Tongue (tissue), 1 donor: ENCODE measurements at regions not wholly inside any gene's neighbourhood (a gene's known extent, or its start where the extent isn't known, plus 50 kb on each side); places are given as distances from the start of the nearest gene placed in this dataset.
"Not testable (repeated sequence)": the region's sequence is repeated elsewhere in the genome, so short reads cannot be mapped to it uniquely, and the experiment has no call there.

Experiments used
- DNase-seq: peaks from one replicate; pipeline ENCODE4 v3.0.0-alpha.2; 2015

DNA sequence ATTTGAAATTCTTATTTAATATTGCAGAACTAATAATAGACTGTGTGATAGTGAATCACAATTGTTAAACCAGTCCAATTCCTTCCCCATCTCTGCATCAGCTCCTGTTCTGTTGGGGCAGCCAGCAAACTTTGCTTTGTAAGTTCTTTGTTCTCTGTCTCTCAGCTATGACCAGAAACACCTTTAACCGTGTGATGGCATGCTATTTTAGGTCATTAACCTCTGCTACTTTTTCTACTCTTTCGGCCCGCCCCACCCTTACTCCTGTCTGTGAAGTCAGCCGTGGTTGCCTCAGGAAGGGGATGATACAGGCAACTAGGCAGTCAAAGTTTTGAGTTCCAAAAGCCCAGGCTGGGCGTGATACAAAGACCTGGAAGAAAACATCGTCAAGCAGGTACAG, 51.3 kb upstream of the EGFL6 start:
- no peak for DNase-seq

DNA sequence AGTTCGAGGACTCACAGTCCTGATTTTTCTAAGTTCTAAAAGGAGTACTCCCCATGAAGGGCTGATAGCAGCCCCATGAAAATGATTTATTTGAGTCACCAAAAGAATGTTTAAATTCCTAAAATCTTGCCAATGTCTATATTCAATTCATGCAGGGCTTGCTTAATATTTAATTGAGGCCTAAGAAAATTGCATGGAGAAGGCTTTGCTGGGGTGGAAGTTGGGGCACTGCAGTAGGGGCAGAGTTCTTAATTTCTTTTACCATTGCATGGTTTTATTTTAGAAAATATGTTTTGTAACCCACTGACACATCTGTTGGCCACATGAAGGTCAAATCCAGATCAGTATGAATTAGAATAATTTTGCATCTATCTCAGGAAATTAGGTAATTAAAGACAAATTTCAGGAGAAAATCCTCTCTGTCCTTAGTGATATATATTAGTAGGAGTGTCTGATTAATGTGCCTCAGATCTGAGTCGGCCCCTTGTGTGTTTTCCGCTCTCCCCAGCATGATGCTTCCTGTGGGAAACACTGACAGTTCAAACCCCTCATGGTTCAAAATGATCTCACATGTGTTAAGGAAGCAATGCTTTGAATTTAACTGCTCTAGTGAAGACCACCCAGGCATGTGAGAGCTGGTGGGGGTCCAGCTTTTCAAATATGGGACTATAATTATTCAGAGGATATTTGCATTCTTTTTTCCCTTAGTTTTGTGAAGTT, 54.0 kb upstream of the EGFL6 start:
- no peak for DNase-seq

DNA sequence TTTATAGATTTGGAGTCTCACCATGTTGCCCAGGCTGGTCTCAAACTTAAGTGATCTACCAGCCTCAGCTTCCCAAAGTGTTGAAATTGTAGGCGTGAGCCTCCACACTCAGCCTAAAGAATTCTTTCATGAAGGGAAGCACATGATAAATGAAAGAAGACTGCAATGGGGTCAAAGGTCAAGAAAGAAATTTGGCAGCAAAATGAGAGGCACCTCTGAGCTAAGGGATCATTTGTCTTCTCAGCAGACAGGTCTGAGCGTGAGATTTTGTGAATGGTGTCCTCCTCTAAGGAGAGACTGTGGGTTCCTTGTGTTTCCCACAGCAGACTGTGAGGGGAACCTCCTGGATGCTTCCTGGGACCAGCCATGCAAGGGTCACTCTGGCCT, 57.5 kb upstream of the EGFL6 start:
- DNase-seq, result no peak

DNA sequence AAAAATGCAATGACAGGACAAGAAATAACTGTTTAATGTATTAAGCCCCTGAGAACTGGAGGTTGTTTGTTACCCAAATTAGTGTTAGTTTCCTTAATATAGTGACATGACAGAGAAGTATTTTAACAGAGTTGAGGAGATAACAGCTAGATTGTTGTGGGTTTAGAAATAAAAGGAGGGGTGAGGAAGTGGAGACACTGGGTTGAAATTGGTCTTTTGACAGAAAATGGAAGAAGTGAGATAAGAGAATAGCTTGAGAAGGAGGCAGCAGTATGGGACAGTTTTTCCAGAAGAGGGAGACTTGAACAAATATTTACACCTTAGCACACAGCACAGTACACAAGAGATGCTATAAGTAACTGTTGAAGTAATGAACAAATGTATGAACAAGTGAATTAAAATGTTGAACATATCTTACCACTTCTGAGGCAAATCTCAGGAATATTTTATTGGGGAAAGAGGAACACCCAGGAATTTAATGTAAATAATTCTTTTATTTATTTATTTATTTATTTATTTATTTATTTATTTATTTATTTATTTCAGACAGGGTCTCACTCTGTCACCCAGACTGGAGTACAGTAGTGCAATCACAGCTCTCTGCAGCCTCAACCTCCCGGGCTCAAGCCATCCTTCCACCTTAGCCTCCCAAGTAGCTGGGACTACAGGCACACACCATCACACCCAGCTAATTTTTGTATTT, 58.0 kb upstream of the EGFL6 start:
- DNase-seq, result no peak

DNA sequence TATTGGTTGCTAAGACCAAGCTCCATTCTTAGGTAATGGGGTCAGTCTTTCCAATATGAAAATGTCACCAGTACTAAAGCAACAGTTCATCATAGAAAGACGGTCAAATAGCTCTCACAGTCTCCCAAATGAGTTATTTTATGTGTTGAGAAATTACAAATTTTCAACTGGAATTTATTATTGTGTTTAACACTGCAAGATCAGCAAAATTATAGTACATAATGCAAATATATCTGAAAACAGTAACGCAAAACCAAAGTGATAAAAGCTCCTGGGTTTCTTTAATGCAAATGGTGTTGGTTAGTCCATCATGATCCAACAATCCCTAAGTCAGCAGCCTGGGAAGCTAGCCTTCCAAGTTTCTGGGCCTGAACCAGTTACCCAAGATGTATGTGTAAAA, 61.5 kb upstream of the EGFL6 start:
- DNase-seq, result no peak

DNA sequence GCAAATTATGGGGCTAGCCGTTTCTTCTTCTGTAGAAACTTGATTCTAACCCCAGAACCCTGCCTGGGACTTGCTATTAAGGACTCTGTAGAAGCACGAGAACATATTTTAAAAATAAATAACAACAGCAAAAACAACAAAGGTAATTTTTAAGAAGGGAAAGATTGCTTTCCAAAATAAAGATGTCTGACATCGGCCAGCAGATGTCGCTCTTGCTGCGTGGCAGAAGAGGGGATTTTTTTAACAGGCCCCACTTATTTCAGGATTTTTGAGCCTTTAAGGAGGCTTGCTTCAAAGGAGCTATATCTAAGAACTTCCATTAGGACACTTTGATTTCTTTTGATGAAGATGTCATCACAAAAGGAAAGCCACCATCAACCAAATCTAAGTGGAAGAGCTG, 62.8 kb upstream of the EGFL6 start:
- DNase-seq, result peak; percentile 73

DNA sequence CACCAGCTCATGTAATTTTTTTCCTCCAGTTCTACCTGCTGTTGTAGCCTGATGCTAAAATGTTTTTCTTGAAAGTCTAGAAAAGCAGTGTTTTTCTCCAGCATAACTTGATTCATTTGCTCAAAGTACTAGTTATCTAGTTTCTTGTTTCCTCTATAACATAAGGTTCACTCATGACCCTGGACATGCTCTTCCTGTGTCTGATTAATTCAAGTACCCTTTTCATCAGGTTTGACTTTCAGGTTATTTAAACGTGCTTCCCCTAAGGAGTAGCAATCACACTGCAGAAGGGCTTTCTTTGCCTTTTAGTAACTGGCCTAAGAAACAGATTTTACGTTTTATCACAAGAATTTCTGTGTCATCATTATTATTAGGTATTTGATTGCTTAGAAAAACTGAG, 66.8 kb upstream of the EGFL6 start:
- DNase-seq, result no peak

DNA sequence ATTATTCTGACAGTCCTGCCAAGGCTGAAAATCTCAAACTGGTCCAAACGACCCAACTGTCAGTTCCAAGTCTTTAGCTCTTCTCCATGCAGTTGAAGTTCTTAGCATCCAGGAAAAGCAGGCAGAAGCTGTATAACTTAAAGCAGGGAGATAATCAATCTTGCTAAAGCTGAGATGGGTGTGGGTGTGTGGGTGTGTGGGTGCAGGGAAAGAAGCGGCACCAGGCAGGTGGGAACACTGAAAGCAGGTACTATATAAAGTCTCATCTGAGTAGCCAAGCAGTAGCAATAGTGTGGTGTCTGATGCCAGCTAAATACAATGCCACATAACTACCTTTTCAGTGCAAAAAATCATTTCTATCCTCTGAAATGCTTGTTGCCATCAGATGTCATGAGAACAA, 69.7 kb upstream of the EGFL6 start:
- DNase-seq, result no peak

DNA sequence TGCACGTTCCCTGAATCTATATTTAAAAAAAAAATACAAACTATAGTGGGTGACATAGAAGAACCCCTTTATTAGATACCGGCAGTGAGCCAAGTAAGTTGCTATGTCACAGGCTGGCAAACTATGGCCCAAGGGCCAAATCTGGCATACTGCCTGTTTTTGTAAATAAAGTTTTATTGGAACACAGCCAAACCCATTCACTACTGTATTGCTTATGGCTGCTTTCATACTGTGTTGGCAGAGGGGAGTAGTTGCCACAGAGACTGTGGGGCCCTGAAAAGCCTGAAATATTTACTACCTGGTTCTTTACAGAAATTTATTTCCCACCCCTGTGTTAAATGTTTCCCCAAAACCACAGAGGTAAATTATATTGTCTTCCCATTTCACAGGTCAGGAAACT, 71.2 kb upstream of the EGFL6 start:
- no peak for DNase-seq

DNA sequence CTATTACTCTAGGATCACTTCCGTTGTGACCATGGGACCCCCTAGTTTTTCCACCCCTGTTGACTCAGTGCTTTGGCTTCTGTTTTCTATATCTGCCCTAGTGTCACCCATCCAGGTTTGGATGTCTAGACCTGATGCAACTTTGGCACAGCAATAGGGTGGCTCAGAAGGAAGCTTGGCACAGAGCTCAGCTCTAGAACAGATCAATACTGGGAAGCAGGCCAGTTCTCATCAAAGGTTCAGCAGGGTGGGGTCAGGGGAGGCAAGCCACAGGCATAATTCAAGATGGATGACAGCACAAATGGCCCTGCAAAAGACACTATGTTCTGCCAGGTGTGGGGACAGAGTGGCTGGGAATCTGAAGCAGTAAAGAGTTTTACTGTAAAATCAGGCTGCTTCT, 74.2 kb upstream of the EGFL6 start:
- DNase-seq, result no peak

DNA sequence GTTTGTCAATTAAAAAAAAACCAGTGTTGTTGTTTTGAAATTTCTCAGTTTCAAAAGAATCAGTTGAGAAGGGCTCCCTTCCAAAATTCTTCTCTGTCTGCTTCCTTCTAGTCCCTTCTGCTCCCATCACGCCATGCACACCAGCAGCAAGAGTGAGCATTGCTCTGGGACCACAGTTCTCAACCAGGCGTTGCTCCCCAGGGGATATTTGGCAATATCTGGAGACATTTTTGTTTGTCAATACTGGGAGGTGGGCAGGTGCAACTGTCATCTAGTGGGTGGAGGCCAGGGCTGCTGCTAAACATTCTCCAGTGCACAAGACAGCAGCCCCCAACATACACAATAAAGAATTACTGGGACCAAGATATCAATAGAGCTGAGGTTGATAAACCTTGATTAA, 74.8 kb upstream of the EGFL6 start:
- no peak for DNase-seq

DNA sequence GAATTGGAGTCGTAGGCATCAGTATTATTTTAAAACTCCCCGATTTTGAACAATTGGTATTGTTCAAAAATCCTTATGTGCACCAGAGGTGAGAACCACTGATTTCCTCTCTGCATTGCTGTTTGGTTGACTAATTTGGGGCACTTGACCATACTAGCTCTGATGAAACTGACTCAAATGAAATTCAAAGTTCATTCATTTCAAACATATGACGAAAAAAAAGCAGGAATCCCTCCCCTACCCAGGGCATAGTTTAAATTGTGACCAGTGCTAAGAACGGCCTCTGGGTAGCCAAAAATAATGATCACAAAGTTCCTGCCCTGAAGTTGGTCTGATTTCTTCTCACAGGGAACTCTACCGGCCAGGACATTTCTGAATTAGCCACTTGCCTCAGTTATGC, 75.7 kb upstream of the EGFL6 start:
- no peak for DNase-seq

DNA sequence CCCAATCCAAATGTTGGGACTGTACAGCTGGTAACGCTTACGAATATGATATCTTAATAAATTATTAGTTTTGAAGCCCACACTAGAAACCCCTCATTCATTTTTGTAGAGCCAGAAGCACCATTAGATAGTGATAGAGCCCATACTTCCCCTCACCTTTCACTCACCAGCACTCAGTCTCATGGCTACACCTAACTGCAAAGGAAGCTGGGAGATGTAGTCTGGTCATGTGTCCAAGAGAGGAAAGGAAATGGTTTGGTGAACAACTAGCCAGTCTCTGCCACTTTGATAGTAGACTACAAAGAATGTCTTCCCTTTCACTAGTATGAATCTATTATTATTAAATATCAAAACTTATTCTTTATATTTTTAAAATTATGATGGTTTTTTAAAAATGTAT, 77.1 kb upstream of the EGFL6 start:
- no peak for DNase-seq

DNA sequence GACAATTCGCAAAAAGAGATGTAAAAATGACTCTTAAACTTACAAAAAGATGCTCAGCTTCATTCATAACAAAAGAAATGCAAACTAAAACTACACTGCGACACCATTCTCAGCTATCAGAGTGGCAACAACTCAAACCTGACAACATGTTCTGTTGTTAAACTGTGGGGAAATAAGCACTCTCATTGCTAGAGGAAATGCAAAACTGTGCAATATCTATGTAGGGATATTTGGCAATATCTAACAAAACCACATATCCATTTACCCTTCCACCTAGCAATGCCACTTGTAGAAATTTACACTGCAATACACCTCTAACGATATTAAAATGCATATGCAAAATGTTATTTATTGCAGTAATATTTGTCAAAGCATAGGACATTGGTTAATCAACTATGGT, 78.3 kb upstream of the EGFL6 start:
- DNase-seq, result no peak

DNA sequence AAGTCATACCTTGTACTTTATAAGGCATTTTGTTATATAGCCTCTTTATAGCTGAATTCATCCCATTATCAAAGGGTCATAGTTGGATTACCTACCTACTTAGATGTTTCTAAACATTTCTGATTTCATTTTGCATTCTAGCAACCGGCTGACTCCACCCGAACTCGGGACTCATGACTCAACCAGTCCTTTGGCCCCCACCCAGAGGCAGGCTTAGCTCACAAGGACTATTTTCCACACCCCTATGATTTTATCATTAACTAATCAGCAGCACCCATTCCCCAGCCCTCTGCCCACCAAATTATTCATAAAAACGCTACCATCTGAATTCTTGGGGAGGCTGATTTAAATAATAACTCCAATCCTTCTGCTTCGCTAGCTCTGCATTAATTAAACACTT, 79.9 kb upstream of the EGFL6 start:
- no peak for DNase-seq

DNA sequence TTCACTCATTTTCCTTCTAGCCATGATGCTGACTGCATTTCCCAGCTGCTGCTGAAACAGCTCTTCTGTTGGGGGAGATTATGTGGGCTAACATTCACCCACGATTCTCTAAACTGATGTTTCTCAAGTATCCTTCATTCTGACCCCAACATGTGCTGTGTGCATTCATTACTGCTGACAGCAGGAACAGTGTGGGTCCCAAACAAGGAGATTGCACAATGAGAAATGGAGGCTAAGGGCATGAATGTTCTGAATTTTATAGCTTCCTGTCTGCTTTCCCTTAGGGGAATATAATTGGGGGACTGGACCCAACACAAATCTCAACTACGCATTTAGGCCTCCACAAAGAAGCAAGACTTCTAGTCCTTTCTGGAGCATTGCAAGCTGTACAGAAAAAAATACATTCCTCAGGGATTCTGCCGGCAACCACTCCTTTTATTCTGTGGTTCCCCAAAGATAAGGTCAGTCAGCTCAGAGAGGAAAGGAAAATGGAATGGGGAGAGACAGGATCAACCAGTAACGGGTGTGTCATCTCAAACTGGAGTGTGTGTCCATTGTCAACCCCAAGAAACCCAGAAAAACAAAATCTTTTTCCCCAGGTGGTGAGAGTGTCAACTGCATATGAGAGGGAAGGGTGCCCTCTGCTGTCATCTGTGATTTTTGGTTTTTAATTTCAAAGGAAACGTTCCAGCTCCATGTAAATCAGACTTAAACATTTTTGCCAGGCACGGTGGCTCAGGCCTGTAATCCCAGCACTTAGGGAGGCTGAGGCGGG, 81.5 kb upstream of the EGFL6 start:
- DNase-seq, result peak; percentile 82

DNA sequence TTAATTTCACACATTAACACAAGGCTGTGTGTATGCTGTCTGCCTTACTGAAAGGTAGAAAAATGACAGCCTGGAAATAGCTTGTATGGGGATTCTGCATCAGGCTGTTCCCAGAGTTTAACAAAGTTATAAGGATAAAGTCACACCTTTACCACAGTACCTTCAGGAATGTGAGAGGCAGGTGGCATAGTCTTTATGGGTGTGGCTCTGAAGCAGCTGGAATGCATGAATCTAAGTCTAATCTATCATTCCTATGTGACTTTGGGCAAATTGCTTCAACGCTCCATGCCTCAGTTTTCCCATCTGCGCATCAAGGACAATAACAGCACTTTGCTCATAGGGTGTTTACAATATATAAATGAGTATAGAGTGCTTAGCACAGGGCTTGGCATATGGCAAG, 84.2 kb upstream of the EGFL6 start:
- DNase-seq, result no peak

DNA sequence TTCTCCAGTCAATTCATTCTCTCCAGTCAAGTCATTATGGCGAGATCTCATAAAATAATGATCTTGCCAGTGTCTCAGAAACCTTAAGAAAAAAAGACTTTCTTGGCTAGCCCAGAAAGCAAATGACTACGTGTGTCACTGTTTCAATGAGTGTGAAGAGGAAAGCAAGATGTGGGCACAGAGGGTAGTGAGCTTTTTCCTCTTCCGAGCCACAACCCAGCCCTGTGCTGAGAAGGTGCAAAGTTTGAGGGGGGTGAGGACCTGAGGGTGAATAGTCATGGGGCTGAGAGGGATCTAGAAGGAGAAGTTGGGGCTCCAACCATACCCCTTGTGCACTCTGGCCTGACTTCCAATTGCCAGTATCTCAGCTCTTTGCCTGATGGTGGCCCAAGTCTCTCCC, 85.6 kb upstream of the EGFL6 start:
- no peak for DNase-seq

DNA sequence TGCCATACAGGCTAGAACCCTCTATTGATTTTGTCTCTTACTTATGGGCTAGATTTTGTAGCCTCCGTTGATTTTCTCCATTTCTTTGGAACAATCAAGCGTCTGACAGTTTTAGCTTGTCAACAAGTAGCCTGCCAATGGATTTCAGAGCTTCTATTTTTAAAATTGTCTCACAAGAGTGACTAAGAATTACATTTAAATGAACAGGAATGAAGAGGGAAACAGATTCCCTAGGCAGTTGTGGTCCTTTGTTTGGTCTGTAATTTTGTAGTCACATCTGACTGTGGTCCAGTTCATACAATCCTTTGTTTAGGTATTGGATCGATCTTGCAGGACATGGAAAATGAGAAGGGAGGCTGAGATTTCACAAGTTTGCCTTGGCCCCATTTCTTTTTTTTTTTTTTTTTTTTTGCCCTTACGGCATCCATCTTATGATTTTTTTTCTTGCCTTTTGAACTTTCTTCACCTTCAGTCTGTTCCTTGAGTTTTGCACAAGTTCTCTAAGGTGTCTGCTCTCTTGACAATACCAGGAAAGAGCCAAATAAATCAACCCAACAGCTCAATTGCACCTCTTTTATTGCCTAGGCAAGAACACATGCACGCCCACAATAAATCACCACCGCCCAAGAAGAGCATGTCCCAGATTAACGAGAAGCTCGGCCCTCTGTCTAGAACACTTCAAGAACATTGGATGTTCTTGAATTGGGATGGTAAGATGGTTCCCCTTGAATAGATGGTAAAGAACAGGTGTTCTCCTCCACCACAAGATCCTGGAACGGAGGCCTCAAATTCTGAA, 86.5 kb upstream of the EGFL6 start:
- DNase-seq, result no peak

DNA sequence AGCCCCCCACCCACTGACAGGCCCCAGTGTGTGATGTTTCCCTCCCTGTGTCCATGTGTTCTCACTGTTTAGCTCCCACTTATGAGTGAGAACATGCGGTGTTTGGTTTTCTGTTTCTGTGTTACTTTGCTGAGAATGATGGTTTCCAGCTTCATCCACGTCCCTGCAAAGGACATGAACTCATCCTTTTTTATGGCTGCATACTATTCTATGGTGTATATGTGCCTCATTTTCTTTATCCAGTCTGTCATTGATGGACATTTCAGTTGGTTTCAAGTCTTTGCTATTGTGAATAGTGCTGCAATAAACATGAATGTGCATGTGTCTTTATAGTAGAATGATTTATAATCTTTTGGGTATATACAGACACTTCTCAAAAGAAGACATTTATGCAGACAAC, 88.6 kb upstream of the EGFL6 start:
- not testable (repeated sequence) for DNase-seq

DNA sequence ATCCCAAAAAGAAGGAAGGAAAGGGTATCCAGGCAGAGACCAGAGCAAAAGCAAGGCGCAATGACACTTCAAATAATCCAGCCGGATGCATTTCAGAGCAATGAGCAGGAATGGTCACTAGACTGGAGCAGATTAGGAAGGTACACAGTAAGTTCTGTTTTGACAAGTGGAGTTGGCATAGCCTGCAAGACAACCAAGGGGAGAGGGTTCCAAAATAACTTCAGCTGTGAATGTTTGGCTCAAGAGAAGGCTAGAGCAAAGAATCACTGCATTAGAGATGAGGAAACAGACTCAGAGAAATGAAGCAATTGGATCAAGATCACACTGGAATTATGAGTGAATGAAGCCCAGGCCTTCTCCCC, 90.0 kb upstream of the EGFL6 start:
- no peak for DNase-seq

DNA sequence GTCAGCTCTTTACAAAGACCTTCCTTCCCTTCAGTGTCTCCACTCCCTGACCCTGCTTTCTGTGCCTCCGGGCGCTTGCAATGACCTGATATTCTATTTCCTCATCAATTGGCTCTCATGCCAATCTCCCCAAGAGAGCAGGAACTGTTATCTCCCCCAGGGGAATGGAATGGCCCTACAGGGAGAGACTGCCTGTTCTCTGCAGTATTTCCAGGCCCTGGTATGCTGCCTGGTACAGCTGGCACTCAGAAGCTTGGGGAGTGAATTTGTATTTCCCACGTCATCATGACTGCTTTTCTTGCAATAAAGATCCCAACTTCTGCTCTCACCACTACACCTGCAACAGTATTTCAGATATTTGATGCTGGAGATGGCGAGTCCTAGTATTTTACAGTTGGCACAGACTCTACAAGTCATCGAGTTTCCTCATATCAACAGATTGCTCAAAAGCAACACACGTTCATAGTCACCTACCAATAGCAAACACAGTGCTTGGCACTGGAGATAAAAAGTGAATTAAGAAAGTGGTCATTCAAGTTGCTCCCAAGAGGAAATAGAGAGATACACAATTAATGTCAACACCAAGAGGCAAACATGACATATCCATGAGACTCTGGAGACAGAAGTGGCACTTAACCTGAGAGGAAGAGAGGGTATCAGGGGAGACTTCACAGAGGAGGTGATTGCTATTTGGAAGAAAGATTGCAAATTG, 90.5 kb upstream of the EGFL6 start:
- no peak for DNase-seq
